Neural crest cell (in vitro differentiated cells): ENCODE measurements at regions not wholly inside any gene's neighbourhood (a gene's known extent, or its start where the extent isn't known, plus 50 kb on each side); places are given as distances from the start of the nearest gene placed in this dataset. TPM values are rescaled to one million over a fixed set of nuclear protein-coding genes. Genes with fewer than 3 reads are reported as not detected.

Experiments
- DNase-seq: peaks from one replicate; pipeline ENCODE4 v3.0.0; 2021; ENCODE audit warnings: low read depth, mixed read lengths, low spot score
- H3K27ac Mint-ChIP-seq: one replicate; pipeline ENCODE4 v1.8.0; 2021; ENCODE audit warnings: mild to moderate bottlenecking, mixed read lengths; ENCODE audit not compliant: unreplicated experiment
- H3K27me3 Mint-ChIP-seq: 2 replicates; pipeline ENCODE4 v1.8.0; 2021; ENCODE audit warnings: low read depth, mild to moderate bottlenecking, mixed read lengths
- H3K36me3 Mint-ChIP-seq: 2 replicates; pipeline ENCODE4 v1.8.0; 2021; ENCODE audit warnings: low read depth, mild to moderate bottlenecking, mixed read lengths
- H3K4me1 Mint-ChIP-seq: 2 replicates; pipeline ENCODE4 v1.8.0; 2021; ENCODE audit warnings: mixed read lengths
- H3K4me3 Mint-ChIP-seq: one replicate; pipeline ENCODE4 v1.8.0; 2021; ENCODE audit warnings: mild to moderate bottlenecking, mixed read lengths
- H3K9me3 Mint-ChIP-seq: 2 replicates; pipeline ENCODE4 v1.8.0; 2021; ENCODE audit warnings: mixed read lengths
- microRNA-seq: library from miRNA; unstranded; fragments of <30 nt; microRNA quantifications from one replicate; pipeline ENCODE4, GENCODE V29; 2020
- TF ChIP-seq, protein P1 (sequence below): fragments of 200-600 bp; sonication (generic); conservative IDR thresholded peaks from 2 replicates; pipeline ENCODE4 v1.5.0; 2021; ENCODE audit warnings: antibody characterized with exemption, mild to moderate bottlenecking

GRCh38 chrX:6292599-6292998, 63.9 kb upstream of the NLGN4X start:
- TF ChIP-seq, protein P1, sequence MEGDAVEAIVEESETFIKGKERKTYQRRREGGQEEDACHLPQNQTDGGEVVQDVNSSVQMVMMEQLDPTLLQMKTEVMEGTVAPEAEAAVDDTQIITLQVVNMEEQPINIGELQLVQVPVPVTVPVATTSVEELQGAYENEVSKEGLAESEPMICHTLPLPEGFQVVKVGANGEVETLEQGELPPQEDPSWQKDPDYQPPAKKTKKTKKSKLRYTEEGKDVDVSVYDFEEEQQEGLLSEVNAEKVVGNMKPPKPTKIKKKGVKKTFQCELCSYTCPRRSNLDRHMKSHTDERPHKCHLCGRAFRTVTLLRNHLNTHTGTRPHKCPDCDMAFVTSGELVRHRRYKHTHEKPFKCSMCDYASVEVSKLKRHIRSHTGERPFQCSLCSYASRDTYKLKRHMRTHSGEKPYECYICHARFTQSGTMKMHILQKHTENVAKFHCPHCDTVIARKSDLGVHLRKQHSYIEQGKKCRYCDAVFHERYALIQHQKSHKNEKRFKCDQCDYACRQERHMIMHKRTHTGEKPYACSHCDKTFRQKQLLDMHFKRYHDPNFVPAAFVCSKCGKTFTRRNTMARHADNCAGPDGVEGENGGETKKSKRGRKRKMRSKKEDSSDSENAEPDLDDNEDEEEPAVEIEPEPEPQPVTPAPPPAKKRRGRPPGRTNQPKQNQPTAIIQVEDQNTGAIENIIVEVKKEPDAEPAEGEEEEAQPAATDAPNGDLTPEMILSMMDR, result peak; percentile 44
- H3K27ac Mint-ChIP-seq, result no peak overlapping the region
- H3K27me3 Mint-ChIP-seq, result no peaks in the 10 kb centered on the region
- H3K4me3 Mint-ChIP-seq, result no peak overlapping the region
- no peak for DNase-seq
- H3K9me3 Mint-ChIP-seq, result peaks cover 3% of the 10 kb centered on the region
- no peaks in the 10 kb centered on the region for H3K36me3 Mint-ChIP-seq
- H3K4me1 Mint-ChIP-seq, result no peaks in the 10 kb centered on the region

GRCh38 chrX:6291444-6291843, 62.8 kb upstream of the NLGN4X start:
- Mint-ChIP-seq H3K27me3 (no peaks in the 10 kb centered on the region), H3K36me3 (no peaks in the 10 kb centered on the region), H3K4me3 (no peak overlapping the region), H3K27ac (no peak overlapping the region), H3K9me3 (peaks cover 2% of the 10 kb centered on the region), H3K4me1 (no peaks in the 10 kb centered on the region)
- TF ChIP-seq, protein P1, result no peak
- no peak for DNase-seq

DNA sequence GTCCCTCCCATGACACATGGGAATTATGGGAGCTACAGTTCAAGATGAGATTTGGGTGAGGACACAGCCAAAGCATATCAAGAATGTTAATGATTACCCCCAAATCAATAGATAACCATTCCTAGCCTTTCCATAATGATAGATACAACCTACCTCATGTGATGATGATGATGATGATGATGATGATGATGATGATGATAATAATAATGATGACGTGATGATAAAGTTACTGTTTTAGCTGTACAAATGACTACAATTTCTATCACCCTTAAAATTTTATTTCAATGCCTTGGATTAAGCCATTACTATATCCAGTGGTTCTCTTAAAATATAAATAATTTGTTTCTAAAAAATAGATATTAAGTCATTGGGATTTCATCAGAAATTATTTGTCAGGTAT, 55.2 kb upstream of the NLGN4X start:
- no peaks in the 10 kb centered on the region for H3K36me3 Mint-ChIP-seq
- peaks cover 8% of the 10 kb centered on the region for H3K9me3 Mint-ChIP-seq
- H3K4me3 Mint-ChIP-seq, result no peak overlapping the region
- DNase-seq, result no peak
- TF ChIP-seq, protein P1, result no peak
- no peaks in the 10 kb centered on the region for H3K27me3 Mint-ChIP-seq
- peaks cover 5% of the 10 kb centered on the region for H3K4me1 Mint-ChIP-seq
- no peak overlapping the region for H3K27ac Mint-ChIP-seq

GRCh38 chrX:6279277-6279909, 50.7 kb upstream of the NLGN4X start:
- TF ChIP-seq, protein P1, result no peak
- no peak overlapping the region for H3K27ac Mint-ChIP-seq
- no peaks in the 10 kb centered on the region for H3K27me3 Mint-ChIP-seq
- H3K4me3 Mint-ChIP-seq, result no peak overlapping the region
- H3K36me3 Mint-ChIP-seq, result no peaks in the 10 kb centered on the region
- no peak for DNase-seq
- peaks cover 5% of the 10 kb centered on the region for H3K4me1 Mint-ChIP-seq
- peaks cover 3% of the 10 kb centered on the region for H3K9me3 Mint-ChIP-seq

Small RNA genes lying in the stretch of these regions (microRNA-seq; reads per million reads assigned to microRNA genes)
- not detected for gene MIR4770
